ENCODE measurements at regions not wholly inside any gene's neighbourhood (a gene's known extent, or its start where the extent isn't known, plus 50 kb on each side); places are given as distances from the start of the nearest gene placed in this dataset.

GRCh38 chr6:21694168-21694567, 100.6 kb downstream of the SOX4 start:
- Histone ChIP-seq H3K9me3 (ENCODE audit: control insufficient read depth, insufficient read depth, low read depth, low read length) (no peaks in the 10 kb centered on the region), H3K36me3 (ENCODE audit: control insufficient read depth, insufficient read depth, low read length) (no peaks in the 10 kb centered on the region), H3K4me1 (ENCODE audit: control insufficient read depth, insufficient read depth, low read length) (no peaks in the 10 kb centered on the region), H3K4me3 (ENCODE audit: low read depth in 2 of 2, low read length in 2 of 2) (no peak overlapping the region), H3K27me3 (ENCODE audit: control insufficient read depth, insufficient read depth, low read length) (no peaks in the 10 kb centered on the region), H3K27ac (ENCODE audit: low read length) (peak overlapping the region; percentile 30; the same call in 1 of the 2 replicates)
- CTCF ChIA-PET: no interaction called here
- in situ Hi-C loops (cut with HindIII; ENCODE audit: low pct_unique_long_range_greater_than_20kb, low sequenced_read_pairs) (no loop called here), intact Hi-C loops (cut with micrococcal nuclease; ENCODE audit: unreplicated experiment) (no loop called here)
- no TSS peak for BruUV-seq (replicated peaks)
- ATAC-seq: no peak
- POLR2A ChIA-PET: no interaction called here
- DNase-seq (ENCODE audit: low read depth, low spot score): no peak
- TF ChIP-seq SIN3A (IDR thresholded peaks at IDR 0.05; ENCODE audit: borderline replicate concordance, insufficient read depth, low read depth, low read length) (no peak), POLR2AphosphoS5 (IDR thresholded peaks at IDR 0.05; ENCODE audit: low read depth, low read length) (no peak), REST (IDR thresholded peaks at IDR 0.05; ENCODE audit: insufficient read depth in 1 of 2, low read depth in 2 of 2, low read length in 1 of 2) (no peak), CTCF (IDR thresholded peaks at IDR 0.05) (no peak), TCF7L2 (IDR thresholded peaks at IDR 0.05; ENCODE audit: low read depth, low read length) (no peak; the same call in 1 of the 2 replicates)

DNA sequence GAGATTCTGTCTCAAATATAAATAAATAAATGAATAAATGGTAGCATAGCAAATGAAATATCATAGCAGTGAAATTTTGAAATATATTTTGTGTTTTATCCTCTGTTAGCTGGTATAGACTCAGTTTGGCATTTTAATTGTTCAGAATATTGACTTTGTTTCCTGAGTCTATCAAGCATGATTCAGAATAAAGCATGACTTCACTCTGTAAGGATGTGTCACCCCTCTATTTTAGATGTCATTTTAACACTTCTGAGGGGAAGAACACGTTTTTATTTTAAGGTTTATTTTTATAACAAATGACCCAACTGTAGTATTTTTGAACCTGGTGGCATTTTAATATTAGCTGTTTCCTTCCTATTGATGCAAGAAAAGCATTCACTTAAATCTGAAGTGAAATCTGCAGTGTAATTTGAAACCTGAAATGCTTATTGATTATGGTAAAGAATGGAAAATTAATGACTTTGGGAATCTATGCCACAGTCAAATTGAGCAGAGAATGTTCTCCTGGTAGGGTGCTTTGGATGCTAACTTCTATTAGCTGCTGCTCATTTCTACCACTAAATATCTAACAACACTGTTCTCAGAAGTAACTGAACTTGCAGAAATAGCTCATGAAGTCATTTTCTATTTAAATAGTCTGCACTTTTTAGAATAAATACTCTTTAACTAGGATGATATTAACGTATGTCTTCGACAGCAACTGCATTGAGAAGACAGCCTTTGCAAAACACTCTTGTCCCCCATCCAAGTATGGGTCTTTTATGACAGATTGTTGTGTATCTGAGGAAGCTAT, 114.2 kb downstream of the SOX4 start:
- Histone ChIP-seq H3K4me3 (ENCODE audit: low read depth in 2 of 2, low read length in 2 of 2) (no peak overlapping the region), H3K27ac (ENCODE audit: low read length) (no peak overlapping the region), H3K27me3 (ENCODE audit: control insufficient read depth, insufficient read depth, low read length) (no peaks in the 10 kb centered on the region), H3K4me1 (ENCODE audit: control insufficient read depth, insufficient read depth, low read length) (peaks cover 11% of the 10 kb centered on the region; the same call in 1 of the 2 replicates), H3K9me3 (ENCODE audit: control insufficient read depth, insufficient read depth, low read depth, low read length) (no peaks in the 10 kb centered on the region), H3K36me3 (ENCODE audit: control insufficient read depth, insufficient read depth, low read length) (no peaks in the 10 kb centered on the region)
- intact Hi-C loops (cut with micrococcal nuclease; ENCODE audit: unreplicated experiment): no loop called here
- CTCF ChIA-PET: no interaction called here
- no peak for DNase-seq (ENCODE audit: low read depth, low spot score)
- no peak for ATAC-seq
- no TSS peak for BruUV-seq (replicated peaks)
- in situ Hi-C loops (cut with HindIII; ENCODE audit: low pct_unique_long_range_greater_than_20kb, low sequenced_read_pairs): no loop called here
- POLR2A ChIA-PET: no interaction called here
- no peak for TF ChIP-seq SIN3A (IDR thresholded peaks at IDR 0.05; ENCODE audit: borderline replicate concordance, insufficient read depth, low read depth, low read length)
- TF ChIP-seq TCF7L2 (IDR thresholded peaks at IDR 0.05; ENCODE audit: low read depth, low read length): no peak
- TF ChIP-seq POLR2AphosphoS5 (IDR thresholded peaks at IDR 0.05; ENCODE audit: low read depth, low read length): no peak
- no peak for TF ChIP-seq REST (IDR thresholded peaks at IDR 0.05; ENCODE audit: insufficient read depth in 1 of 2, low read depth in 2 of 2, low read length in 1 of 2)
- no peak for TF ChIP-seq CTCF (IDR thresholded peaks at IDR 0.05)
